IPS-18a (cell line): ENCODE measurements at regions not wholly inside any gene's neighbourhood (a gene's known extent, or its start where the extent isn't known, plus 50 kb on each side); places are given as distances from the start of the nearest gene placed in this dataset.
"Not testable (repeated sequence)": the region's sequence is repeated elsewhere in the genome, so short reads cannot be mapped to it uniquely, and the experiment has no call there.

Experiments
- H3K27ac ChIP-seq: one replicate; pipeline ENCODE4 v1.5.1; 2013; ENCODE audit warnings: low read length
- H3K27me3 ChIP-seq: one replicate; pipeline ENCODE4 v1.6.1; 2013; ENCODE audit warnings: mild to moderate bottlenecking, low read length; ENCODE audit not compliant: control insufficient read depth, insufficient read depth
- H3K36me3 ChIP-seq: one replicate; pipeline ENCODE4 v1.6.1; 2013; ENCODE audit warnings: low read depth, low read length; ENCODE audit not compliant: control insufficient read depth
- H3K4me1 ChIP-seq: one replicate; pipeline ENCODE4 v1.6.1; 2013; ENCODE audit warnings: low read depth, low read length; ENCODE audit not compliant: control insufficient read depth
- H3K4me3 ChIP-seq: one replicate; pipeline ENCODE4 v1.5.1; 2013; ENCODE audit warnings: low read length
- H3K9ac ChIP-seq: one replicate; pipeline ENCODE4 v1.6.1; 2013; ENCODE audit warnings: mild to moderate bottlenecking, low read length, moderate library complexity
- H3K9me3 ChIP-seq: one replicate; pipeline ENCODE4 v1.6.1; 2013; ENCODE audit warnings: low read depth, low read length; ENCODE audit not compliant: control insufficient read depth

DNA sequence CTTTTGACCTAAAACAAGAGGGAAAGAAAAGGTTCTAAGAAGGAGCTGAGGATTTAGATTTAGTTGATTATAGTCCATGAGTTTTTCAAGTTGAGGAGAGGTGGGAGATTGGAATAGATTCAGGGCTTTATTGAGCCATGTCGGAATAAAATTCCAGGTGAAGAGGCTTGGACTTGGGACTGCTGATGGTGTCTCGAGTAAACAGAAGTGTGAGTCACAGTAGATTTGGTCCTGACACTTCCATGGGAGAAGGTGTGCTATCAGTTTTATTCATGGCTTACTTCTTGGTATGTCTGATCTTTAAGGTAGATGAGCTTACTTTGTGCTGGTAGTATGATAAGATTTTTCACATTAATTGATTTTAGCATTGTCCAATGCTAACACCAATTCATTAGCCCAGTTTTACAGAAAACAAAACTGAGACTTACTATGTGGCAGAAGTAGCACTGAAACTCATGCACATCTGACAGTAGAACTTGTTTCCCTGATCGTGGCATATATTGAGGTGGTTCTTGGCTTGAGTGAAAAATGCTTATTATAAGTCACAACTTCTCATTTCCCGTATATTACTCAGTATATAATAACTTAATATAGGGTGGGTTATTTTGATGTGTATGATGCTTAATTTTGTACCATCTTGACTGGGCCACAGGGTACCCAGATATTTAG, 172.4 kb upstream of the IGF1 start:
- H3K27me3 ChIP-seq, result no peaks in the 10 kb centered on the region
- H3K9ac ChIP-seq, result no peak overlapping the region
- H3K27ac ChIP-seq, result no peak overlapping the region
- H3K4me1 ChIP-seq, result no peaks in the 10 kb centered on the region
- H3K9me3 ChIP-seq, result peaks cover 5% of the 10 kb centered on the region
- no peaks in the 10 kb centered on the region for H3K36me3 ChIP-seq
- no peak overlapping the region for H3K4me3 ChIP-seq

DNA sequence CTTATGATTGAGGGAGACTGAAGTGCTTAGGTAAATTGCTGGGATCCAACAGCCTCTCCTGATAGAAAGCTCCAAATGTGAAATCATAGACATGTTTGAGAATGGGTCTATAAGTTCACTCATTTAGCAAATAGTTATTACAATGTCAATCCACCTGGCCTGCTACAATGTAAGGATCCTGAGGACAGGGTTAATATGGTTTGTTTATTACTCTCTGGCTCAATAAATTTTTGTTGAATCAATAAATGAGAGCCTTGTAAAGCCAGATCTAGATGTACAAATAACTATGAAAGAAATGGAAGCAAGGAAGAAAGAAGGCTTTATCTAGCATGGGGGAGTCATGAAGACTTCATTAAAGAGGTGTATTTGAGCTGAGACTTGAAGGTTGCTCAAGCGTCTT, 165.6 kb upstream of the IGF1 start:
- H3K27ac ChIP-seq, result no peak overlapping the region
- H3K9me3 ChIP-seq, result no peaks in the 10 kb centered on the region

DNA sequence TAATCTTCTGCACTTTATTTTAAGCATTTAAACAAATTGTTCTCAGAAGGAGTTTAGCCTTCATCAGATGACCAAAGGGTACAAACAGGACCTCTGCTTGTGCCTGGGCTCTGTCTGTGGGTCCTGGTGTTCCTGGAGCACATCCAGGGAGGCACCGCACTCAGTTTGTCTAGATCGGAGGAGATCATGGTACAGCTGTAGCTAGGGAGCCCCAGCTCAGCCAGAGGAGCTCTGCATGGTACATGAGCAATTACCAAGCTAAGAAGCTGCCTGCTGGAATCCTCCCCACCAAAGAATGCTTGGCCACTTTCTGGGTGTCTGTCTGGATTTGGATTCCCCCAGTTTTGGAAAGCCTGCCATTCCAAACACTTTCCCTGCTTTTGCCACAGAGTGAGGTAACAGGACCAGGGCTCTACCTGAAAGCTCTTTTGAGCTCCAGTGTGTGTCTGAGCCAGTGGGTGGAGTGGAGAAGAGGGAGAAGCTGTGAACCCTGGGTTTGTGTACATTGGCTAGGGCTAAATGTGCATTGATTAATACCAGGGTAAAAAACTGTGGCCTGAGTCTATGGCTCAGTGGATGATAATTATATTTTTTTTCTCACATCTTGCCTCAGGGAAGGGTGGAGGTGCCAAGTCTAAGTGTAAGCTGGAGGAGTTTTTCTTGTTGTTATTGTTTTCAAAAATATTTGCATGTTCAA, 163.7 kb upstream of the IGF1 start:
- no peak overlapping the region for H3K4me3 ChIP-seq
- no peaks in the 10 kb centered on the region for H3K27me3 ChIP-seq
- H3K9ac ChIP-seq, result no peak overlapping the region
- H3K4me1 ChIP-seq, result no peaks in the 10 kb centered on the region
- H3K27ac ChIP-seq, result no peak overlapping the region
- H3K36me3 ChIP-seq, result no peaks in the 10 kb centered on the region
- no peaks in the 10 kb centered on the region for H3K9me3 ChIP-seq

More for the DNA sequence above, 165.6 kb upstream of the IGF1 start:
- Histone ChIP-seq H3K36me3 (no peaks in the 10 kb centered on the region), H3K4me1 (no peaks in the 10 kb centered on the region), H3K27me3 (no peaks in the 10 kb centered on the region), H3K4me3 (no peak overlapping the region), H3K9ac (no peak overlapping the region)

DNA sequence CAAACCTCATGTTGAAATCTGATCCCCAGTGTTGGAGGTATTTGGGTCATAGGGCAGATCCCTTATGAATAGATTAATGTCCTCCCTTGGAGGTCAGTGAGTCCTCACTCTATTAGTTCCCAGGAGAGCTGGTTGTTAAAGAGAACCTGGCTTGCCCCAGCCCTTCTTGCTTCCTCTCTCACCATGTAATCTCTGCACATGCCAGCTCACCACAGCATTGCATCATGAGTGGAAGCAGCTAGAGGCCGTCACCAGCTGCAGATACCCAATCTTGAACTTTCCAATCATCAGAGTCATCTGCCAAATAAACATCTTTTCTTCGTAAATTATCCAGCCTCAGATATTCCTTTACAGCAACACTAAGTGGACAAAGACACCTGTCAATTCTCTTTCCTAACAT, 161.8 kb upstream of the IGF1 start:
- Histone ChIP-seq H3K4me3 (no peak overlapping the region), H3K4me1 (no peaks in the 10 kb centered on the region), H3K9me3 (no peaks in the 10 kb centered on the region), H3K27ac (no peak overlapping the region), H3K27me3 (no peaks in the 10 kb centered on the region), H3K9ac (no peak overlapping the region), H3K36me3 (no peaks in the 10 kb centered on the region)

DNA sequence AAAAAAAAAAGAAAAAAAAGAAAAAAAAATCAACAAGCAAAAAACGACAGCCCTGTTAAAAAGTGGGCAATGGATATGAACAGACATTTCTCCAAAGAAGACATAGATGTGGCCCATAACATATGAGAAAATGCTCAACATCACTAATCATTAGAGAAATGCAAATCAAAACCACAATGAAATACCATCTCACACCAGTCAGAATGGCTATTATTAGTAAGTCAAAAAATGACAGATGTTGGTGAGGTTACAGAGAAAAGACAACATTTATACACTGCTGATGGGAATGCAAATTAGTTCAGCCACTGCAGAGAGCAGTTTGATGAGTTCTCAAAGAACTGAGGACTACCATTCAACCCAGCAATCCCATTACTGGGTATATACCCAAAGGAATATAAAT, 160.3 kb upstream of the IGF1 start:
- H3K9me3 ChIP-seq, H3K27ac ChIP-seq, H3K27me3 ChIP-seq, H3K4me1 ChIP-seq, H3K9ac ChIP-seq, H3K4me3 ChIP-seq, H3K36me3 ChIP-seq: not testable (repeated sequence)

DNA sequence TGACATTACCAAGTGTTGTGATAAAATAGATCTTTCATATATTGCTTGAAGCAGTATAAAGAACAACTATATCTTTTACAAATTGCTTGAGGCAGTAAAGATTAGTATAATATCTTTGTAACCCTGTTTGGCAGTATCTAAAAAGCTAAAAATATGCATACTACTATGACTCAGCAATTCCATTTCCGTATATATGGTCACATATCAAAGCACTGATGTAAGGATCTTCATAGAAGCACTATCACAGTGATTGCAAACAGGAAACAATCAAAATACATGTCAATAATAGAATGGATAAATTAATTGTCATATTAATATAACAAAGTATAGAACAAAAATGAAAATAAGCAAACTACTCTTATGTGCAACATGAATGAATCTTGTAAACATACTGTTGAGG, 158.4 kb upstream of the IGF1 start:
- Histone ChIP-seq H3K27ac (no peak overlapping the region), H3K4me3 (no peak overlapping the region), H3K9ac (no peak overlapping the region), H3K36me3 (no peaks in the 10 kb centered on the region), H3K9me3 (no peaks in the 10 kb centered on the region), H3K27me3 (no peaks in the 10 kb centered on the region), H3K4me1 (no peaks in the 10 kb centered on the region)

DNA sequence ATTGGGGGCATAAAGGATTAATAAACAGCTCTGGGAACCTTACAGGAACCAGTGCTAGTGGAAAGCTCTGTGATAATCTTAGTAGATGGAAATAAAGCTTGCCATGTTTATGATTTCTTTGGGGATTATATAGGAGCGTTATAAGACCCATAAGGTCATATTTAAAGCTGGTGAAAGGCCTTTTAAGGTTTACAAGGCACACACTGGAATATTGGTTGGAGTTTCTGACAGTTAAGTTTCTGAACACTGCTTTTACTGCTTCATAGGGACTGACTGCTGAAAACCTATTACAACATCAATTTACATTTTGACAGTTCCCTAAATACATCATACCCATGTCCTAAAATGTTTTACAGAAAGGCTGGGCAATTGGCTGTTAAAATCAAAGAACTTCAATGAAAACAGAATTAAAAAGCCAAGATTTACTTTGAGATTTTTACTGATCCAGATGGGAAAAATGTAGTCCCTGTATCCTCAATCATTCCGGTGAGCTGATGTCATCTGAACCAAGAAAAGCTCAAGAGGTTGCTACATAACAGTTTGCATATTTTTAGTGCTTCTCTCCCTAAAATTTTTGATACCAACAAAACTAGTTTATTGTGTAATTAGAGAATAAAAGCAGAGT, 153.7 kb upstream of the IGF1 start:
- H3K27ac ChIP-seq, result no peak overlapping the region
- no peaks in the 10 kb centered on the region for H3K4me1 ChIP-seq
- H3K36me3 ChIP-seq, result no peaks in the 10 kb centered on the region
- H3K9me3 ChIP-seq, result no peaks in the 10 kb centered on the region
- no peak overlapping the region for H3K4me3 ChIP-seq
- no peak overlapping the region for H3K9ac ChIP-seq
- H3K27me3 ChIP-seq, result no peaks in the 10 kb centered on the region

DNA sequence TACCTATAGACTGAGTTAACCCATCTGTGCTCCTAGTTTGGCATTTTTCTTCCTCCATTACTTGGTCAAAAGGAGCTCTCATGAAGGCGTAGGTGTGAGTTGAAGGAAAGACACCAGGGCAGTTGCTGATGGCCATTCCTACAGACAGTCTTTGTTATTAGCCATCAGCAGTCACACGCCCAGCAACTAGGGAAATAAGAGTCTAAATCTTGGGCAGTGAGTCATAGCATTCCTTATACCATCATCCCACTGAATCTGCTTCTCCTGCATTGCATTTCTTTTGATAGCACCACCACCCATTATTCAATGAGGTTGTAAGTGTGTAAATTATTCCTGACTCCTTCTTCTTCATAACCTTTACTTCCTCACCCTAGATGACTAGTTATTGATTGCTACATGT, 150.9 kb upstream of the IGF1 start:
- Histone ChIP-seq H3K4me1 (no peaks in the 10 kb centered on the region), H3K9me3 (peaks cover 3% of the 10 kb centered on the region), H3K4me3 (no peak overlapping the region), H3K27me3 (no peaks in the 10 kb centered on the region), H3K36me3 (no peaks in the 10 kb centered on the region), H3K9ac (no peak overlapping the region), H3K27ac (no peak overlapping the region)

DNA sequence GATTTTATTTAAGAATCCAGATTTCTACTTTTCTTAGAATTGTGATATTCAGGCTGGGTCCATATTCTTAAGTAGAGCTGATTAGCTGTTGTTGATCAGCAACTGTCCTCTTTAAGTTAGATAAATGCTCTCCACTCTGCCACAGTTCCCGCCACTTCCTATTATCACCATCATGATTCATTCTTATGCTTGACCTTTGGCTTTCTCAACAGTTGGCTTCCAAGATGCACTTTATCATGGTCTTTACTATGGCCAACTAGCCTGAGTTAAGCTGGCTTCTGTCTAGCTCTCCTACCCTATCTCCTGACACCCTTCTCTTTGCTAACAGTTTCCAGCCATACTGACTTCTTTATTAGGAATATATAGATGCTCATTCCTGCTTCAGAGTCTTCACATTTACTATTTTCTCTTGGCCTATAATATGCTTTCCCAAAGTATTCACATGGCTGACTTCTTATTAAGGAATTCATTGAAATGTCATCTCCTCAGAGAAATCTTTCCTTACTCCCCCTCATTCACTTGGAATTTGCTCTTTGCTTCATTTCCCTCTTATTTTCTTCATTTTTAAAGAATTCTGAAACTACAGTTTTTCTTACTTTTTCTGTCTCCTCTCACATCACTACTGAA, 149.0 kb upstream of the IGF1 start:
- H3K36me3 ChIP-seq, result no peaks in the 10 kb centered on the region
- H3K4me1 ChIP-seq, result no peaks in the 10 kb centered on the region
- no peak overlapping the region for H3K9ac ChIP-seq
- peaks cover 3% of the 10 kb centered on the region for H3K9me3 ChIP-seq
- no peaks in the 10 kb centered on the region for H3K27me3 ChIP-seq
- no peak overlapping the region for H3K27ac ChIP-seq
- H3K4me3 ChIP-seq, result no peak overlapping the region

DNA sequence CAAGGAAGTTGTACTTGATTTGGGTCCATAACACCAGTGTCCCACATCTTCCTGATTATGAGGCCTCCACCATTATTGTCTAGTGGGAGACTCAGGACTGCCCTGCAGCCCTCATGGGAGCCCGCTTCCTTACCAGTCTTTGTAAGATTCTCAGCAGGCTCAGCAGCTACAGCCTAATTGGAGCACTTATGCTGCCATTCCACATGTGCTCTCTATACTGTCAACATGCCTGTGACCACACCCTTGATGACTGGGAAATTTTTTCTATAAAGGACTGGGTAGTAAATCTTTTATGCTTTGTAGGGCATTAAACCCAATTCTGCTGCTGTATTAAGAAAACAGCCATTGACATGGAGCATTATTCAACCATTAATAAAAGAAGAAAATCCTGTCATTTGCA, 145.5 kb upstream of the IGF1 start:
- Histone ChIP-seq H3K27me3 (no peaks in the 10 kb centered on the region), H3K4me3 (no peak overlapping the region), H3K36me3 (no peaks in the 10 kb centered on the region), H3K4me1 (no peaks in the 10 kb centered on the region), H3K27ac (no peak overlapping the region), H3K9ac (no peak overlapping the region), H3K9me3 (peaks cover 5% of the 10 kb centered on the region)

DNA sequence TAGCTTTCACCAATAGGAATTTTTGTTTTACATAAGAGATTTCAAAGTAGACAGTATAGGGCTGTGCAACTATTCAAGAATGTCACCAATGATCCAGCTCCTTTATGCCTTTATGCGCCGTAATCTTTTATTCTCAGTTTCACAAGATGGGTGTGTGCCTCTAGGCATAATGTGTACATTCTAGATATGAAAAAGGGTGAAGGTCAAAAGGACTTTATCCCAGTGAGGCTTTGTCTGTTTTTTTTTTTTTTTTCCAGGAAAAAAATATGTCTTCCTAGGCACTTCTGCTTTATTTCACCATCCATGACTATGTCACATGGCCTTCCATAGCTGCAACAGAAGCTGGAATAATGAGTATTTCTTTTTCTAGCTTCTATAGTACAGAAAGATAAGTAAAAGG, 142.3 kb upstream of the IGF1 start:
- Histone ChIP-seq H3K27me3 (no peaks in the 10 kb centered on the region), H3K4me1 (no peaks in the 10 kb centered on the region), H3K9me3 (peaks cover 5% of the 10 kb centered on the region), H3K36me3 (no peaks in the 10 kb centered on the region), H3K27ac (no peak overlapping the region), H3K9ac (no peak overlapping the region), H3K4me3 (no peak overlapping the region)
